ENCODE measurements at regions not wholly inside any gene's neighbourhood (a gene's known extent, or its start where the extent isn't known, plus 50 kb on each side); places are given as distances from the start of the nearest gene placed in this dataset.

DNA sequence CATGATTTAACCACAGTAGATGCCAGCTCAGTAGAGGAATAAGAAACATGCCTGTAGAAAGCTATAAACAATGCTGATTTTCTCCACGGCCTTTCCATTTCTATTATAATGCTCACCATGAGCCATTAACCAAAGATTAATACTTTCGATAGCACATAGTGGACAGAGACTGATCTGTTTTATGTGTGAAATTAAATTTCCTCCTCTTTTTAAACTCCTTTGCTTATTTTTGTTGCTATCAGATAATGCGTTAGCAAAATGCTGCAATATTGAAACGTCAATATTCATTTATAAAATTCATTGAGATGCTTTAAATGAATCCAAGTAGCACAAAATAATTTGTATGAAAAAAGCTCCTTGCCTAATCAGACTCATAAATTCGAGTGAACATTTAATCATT is 1807.9 kb downstream of the MRPL39 start (continued):
- TF ChIP-seq, protein P1, sequence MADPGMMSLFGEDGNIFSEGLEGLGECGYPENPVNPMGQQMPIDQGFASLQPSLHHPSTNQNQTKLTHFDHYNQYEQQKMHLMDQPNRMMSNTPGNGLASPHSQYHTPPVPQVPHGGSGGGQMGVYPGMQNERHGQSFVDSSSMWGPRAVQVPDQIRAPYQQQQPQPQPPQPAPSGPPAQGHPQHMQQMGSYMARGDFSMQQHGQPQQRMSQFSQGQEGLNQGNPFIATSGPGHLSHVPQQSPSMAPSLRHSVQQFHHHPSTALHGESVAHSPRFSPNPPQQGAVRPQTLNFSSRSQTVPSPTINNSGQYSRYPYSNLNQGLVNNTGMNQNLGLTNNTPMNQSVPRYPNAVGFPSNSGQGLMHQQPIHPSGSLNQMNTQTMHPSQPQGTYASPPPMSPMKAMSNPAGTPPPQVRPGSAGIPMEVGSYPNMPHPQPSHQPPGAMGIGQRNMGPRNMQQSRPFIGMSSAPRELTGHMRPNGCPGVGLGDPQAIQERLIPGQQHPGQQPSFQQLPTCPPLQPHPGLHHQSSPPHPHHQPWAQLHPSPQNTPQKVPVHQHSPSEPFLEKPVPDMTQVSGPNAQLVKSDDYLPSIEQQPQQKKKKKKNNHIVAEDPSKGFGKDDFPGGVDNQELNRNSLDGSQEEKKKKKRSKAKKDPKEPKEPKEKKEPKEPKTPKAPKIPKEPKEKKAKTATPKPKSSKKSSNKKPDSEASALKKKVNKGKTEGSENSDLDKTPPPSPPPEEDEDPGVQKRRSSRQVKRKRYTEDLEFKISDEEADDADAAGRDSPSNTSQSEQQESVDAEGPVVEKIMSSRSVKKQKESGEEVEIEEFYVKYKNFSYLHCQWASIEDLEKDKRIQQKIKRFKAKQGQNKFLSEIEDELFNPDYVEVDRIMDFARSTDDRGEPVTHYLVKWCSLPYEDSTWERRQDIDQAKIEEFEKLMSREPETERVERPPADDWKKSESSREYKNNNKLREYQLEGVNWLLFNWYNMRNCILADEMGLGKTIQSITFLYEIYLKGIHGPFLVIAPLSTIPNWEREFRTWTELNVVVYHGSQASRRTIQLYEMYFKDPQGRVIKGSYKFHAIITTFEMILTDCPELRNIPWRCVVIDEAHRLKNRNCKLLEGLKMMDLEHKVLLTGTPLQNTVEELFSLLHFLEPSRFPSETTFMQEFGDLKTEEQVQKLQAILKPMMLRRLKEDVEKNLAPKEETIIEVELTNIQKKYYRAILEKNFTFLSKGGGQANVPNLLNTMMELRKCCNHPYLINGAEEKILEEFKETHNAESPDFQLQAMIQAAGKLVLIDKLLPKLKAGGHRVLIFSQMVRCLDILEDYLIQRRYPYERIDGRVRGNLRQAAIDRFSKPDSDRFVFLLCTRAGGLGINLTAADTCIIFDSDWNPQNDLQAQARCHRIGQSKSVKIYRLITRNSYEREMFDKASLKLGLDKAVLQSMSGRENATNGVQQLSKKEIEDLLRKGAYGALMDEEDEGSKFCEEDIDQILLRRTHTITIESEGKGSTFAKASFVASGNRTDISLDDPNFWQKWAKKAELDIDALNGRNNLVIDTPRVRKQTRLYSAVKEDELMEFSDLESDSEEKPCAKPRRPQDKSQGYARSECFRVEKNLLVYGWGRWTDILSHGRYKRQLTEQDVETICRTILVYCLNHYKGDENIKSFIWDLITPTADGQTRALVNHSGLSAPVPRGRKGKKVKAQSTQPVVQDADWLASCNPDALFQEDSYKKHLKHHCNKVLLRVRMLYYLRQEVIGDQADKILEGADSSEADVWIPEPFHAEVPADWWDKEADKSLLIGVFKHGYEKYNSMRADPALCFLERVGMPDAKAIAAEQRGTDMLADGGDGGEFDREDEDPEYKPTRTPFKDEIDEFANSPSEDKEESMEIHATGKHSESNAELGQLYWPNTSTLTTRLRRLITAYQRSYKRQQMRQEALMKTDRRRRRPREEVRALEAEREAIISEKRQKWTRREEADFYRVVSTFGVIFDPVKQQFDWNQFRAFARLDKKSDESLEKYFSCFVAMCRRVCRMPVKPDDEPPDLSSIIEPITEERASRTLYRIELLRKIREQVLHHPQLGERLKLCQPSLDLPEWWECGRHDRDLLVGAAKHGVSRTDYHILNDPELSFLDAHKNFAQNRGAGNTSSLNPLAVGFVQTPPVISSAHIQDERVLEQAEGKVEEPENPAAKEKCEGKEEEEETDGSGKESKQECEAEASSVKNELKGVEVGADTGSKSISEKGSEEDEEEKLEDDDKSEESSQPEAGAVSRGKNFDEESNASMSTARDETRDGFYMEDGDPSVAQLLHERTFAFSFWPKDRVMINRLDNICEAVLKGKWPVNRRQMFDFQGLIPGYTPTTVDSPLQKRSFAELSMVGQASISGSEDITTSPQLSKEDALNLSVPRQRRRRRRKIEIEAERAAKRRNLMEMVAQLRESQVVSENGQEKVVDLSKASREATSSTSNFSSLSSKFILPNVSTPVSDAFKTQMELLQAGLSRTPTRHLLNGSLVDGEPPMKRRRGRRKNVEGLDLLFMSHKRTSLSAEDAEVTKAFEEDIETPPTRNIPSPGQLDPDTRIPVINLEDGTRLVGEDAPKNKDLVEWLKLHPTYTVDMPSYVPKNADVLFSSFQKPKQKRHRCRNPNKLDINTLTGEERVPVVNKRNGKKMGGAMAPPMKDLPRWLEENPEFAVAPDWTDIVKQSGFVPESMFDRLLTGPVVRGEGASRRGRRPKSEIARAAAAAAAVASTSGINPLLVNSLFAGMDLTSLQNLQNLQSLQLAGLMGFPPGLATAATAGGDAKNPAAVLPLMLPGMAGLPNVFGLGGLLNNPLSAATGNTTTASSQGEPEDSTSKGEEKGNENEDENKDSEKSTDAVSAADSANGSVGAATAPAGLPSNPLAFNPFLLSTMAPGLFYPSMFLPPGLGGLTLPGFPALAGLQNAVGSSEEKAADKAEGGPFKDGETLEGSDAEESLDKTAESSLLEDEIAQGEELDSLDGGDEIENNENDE (IDR thresholded peaks at IDR 0.05; ENCODE audit: insufficient replicate concordance, low read length), result no peak
- TF ChIP-seq EZH2 (IDR thresholded peaks at IDR 0.05; ENCODE audit: low read depth, low read length, severe bottlenecking) (no peak), SIN3A (conservative IDR thresholded peaks at IDR 0.05 in 1 of 2, IDR thresholded peaks at IDR 0.05 in 1 of 2; ENCODE audit: low read depth in 1 of 2, low read length in 2 of 2) (no peak), CEBPB (IDR thresholded peaks at IDR 0.05; ENCODE audit: low read depth, low read length) (no peak), EP300 (IDR thresholded peaks at IDR 0.05; ENCODE audit: borderline replicate concordance in 1 of 2, low read depth in 2 of 2, low read length in 2 of 2) (no peak), JUND (IDR thresholded peaks at IDR 0.05; ENCODE audit: low read length) (no peak), POU5F1 (IDR thresholded peaks at IDR 0.05; ENCODE audit: low read depth, low read length) (no peak)
